ENCODE measurements at regions not wholly inside any gene's neighbourhood (a gene's known extent, or its start where the extent isn't known, plus 50 kb on each side); places are given as distances from the start of the nearest gene placed in this dataset.
"Not testable (repeated sequence)": the region's sequence is repeated elsewhere in the genome, so short reads cannot be mapped to it uniquely, and the experiment has no call there.

DNA sequence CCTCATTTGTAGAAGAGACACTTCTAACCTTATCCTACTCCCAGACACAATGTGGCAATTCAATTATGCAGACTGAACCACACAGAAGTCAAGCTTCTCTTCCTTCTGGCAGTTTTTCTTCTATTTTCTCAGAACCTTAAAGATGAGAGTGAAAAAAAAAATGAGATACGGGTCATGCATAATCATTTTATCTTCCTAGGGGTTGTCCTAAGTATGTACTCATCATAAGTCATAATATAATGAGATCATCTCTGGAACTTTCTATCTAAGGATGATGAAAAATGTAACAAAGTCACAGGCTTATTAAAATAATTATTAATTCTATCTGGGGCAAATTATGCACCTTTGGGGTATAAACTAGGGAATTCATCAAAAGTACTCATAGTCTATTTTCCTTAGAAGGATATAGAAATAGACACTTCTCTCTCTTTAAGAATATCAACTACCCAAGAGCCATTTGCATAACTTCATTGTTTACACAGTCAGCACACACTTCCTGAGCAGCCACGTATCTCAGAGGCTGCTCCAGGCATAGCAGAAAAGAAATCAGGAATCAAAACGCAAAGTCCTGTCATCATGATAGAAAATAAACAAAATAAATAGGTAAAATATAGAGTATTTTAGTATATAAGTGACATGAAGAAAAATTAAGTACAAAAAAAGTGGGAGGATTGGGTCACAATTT, 345.9 kb upstream of the SPHKAP start:
- DNase-seq (ENCODE audit: low read depth, low spot score): no peak

DNA sequence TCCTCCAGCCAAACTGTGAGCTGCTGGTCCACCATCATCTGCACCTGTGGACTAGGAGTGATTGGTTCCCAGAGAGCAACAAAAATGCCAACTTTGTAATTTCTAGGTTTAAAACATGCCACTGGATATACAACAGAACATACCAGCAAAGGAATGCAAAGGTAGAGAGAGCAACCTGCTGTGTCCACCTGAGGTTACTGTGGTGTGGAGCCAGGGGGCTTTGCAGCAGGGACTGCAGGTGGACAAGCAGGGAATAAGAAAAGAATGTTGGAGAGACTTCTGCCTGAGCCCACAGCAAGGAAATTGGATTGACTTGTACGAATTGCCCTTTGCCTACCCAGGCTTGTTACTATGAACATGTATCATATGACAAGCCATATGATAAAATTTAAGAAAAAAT, 345.2 kb upstream of the SPHKAP start:
- no peak for DNase-seq (ENCODE audit: low read depth, low spot score)

DNA sequence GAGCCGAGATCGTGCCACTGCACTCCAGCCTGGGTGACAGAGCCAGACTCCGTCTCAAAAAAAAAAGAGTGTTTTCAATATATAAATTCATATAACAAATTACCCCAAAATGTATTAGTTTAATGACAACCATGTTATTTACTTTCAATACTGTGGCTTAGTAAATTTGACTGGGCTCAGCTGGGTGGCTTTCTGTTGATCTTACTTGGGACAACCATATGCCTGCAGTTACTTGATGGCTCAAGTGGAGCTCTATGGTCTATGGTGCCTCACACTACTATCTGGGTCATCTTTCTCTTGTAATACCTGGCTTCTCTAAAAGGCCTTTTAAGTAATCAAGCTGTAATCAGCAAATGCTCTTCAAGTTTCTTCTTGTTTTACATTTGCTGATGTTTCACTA, 341.5 kb upstream of the SPHKAP start:
- DNase-seq (ENCODE audit: low read depth, low spot score): no peak

DNA sequence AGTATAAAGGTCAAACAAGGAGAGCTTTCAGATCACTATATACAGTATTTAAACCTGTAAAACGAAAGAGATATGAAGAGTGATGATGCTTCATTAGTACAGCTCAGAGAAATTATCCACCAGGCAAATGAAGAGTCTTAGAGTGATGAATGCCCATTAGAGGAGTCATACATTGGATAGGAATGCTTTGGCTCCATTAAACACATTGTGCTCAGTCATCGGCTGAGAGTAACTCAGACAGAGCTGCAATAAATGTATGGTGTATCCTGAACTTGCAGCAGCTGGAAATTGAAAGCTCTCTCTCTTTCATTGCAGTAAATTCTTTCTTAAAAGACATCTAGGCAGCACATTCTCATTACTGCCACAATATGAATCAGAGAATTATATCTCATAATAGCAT, 340.8 kb upstream of the SPHKAP start:
- DNase-seq (ENCODE audit: low read depth, low spot score): no peak

DNA sequence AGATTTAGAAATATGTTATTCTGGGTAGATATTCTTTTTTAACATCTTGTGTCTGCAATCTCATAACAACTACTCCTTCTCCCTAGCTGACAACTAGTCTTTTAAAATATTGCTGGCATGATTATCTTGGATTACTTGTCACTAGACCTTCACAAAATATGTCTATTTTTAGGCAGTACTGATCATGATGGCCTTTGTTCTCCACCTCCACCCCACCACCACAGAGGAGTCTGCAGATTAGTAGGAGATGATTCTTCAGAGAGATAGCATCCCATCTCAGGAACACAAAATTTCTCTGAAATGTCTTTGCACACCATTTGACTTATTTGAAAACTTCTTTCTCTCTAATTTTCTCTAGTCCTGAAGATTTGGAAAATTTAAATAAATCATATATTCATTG, 338.1 kb upstream of the SPHKAP start:
- DNase-seq (ENCODE audit: low read depth, low spot score): no peak

DNA sequence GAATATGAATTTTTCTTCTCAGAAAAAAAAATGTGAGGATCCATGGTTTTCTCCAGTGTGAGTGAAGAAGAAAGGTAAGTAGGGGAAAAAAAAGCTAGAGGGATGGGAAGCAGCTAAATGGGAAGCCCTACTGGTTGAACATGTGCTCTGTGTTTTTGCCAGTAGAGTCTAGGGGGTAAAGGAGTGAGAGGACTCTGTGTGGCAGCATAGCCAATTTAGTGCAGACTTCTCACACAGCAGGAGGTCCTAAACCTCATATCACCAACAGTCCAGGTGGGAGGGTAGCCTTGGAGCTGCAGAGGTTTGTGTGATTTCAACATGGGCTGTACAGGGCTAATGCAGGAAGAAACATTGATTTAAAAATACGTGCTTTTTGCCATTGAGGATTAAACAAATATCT, 334.5 kb upstream of the SPHKAP start:
- DNase-seq (ENCODE audit: low read depth, low spot score): no peak

DNA sequence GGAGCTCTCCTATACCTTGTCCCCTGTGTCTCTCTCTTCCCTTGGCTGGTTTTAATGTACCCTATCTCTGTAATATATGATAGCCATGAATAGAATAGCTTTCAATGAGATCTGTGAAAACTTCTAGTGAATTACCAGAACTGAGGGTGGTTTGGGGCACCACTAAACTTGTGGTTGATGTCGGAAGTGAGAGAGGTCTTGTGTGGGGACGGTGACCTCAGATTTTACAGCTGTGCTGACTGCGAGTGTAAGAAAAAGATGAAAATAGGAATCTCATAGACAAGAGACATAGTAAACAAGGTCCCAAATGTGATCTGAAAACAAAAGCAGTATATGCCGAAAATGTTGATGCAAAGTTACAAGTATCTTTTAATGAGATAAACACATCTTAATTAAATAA, 332.0 kb upstream of the SPHKAP start:
- not testable (repeated sequence) for DNase-seq (ENCODE audit: low read depth, low spot score)

DNA sequence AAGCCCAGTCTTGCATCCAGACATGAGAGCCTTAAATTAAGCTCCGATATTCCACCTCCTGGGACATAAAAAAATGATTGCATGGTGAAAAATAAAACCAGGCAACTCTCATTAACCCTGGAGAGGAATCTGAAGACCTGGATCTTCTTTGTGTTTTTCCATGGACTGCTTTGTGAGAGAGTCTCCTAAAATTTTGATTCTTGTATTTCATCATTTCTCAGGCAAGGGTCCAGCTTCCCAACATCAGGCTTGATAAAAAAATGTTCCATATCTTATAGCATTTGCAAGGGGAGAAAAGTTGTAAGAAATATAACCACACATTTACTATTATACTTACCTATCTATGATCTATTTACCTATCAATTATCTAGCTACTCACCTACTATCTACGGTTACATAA, 327.5 kb upstream of the SPHKAP start:
- DNase-seq (ENCODE audit: low read depth, low spot score): no peak

DNA sequence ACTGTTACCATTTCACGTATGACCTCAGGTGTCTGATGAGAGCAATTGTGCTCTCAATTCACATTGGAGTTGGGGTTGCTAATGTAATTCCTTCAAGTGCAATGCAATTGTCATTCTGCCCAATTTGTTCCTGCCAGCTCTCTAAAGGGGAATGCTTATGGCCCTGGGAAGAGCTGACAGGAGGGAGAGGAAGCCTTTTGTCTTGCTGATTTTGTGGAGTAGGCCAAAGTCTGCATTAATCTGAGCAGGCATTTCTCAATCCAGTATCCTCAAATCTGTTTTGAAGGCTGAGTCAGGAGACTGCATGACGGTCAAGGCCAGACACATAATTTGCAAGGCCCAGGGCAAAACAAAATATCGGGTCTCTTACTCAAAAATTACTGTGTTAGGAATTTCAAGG, 326.4 kb upstream of the SPHKAP start:
- DNase-seq (ENCODE audit: low read depth, low spot score): peak; percentile 92

DNA sequence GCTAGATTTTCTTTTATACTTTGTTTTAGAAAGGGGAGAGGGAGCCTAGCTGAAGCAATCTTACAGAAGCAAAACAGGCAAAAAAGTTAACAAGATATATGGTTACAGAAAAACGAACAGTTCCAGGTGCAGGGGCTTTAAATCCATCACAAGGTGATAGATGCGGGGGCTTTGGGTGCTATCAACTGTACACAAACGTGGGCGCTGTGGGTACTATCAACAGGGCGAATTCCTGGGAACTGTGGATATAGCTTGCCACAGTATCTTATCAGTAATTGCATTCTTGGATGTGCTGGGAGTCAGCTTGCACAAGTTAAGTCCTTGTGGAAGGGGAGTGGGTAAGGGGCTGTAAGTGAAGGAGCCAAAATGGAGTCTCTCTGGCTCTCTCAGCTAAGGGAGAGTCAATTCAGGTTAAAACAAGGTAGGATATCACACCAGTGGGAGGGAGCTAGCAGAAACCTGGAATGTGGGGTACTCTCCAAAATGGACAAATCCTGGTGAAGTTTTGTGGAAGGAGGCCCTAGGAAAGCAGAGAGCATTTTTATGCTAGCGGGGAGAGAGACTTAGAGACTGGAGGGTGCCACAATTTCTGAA, 325.8 kb upstream of the SPHKAP start:
- peak; percentile 17 for DNase-seq (ENCODE audit: low read depth, low spot score)

DNA sequence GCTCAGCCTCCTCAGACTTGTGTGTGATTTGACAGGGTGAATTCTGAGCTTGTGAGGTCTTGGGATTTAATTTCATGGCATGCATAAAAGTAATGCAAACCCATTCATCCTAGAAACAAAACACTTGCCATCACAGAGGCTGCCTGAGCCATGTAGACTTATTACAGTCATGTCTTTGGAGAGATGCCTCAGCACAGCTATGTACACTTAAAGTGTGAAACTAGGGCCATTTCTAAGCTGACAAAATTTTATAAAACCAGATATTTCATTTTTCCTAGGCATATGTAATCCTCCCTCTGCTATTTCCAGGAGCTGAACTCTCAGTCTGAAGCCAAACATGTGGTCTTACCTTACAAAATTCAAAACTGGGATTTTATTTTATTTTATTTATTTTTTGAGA, 322.2 kb upstream of the SPHKAP start:
- DNase-seq (ENCODE audit: low read depth, low spot score): no peak

DNA sequence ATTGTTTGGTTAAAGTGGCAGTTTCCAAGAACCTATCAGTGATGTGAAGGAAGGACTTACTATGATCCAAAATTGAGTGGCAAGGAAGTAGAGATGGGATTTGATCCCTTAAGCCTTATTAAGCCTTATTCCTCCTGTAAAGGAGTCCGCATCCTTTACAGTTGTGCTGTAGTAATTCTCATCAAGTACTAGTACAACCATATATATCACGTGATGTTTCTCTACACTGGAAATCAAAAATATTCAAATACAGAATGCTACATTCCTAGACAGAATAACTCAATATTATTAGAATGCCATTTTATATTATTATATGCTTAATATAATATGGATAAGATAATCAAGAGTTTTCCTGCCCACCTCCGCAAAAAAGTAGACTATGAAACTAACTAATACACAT, 312.4 kb upstream of the SPHKAP start:
- no peak for DNase-seq (ENCODE audit: low read depth, low spot score)

DNA sequence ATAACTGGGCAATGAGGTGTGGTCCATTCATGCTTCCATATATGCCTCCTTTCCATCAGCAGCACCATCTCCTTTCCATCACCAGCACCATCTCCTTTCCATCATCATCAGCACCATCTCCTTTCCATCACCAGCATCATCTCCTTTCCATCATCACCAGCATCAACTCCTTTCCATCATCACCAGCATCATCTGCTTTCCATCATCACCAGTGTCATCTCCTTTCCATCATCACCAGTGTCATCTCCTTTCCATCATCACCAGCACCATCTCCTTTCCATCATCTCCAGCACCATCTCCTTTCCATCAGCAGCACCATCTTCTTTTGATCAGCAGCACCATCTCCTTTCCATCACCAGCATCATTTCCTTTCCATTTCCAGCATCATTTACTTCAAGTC, 297.5 kb upstream of the SPHKAP start:
- DNase-seq (ENCODE audit: low read depth, low spot score): no peak

DNA sequence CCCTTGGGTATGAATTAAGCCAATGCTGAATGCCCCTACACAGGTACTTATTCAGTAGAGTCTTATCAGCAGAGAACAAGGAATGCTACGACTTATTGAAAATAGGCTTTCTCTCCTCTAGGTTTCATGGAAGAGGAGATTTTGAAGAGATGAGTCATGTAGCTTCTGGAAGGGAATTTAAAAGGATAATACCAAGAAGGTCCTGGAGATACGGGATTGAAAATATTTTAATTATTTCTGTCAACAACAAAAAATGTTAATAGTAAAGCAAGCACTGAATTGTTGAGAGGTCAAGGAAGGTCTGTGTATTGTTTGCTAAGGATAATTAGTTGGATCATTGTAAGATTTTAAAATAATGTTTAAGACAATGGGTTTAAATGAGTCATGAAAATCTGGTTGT, 293.0 kb upstream of the SPHKAP start:
- DNase-seq (ENCODE audit: low read depth, low spot score): no peak

DNA sequence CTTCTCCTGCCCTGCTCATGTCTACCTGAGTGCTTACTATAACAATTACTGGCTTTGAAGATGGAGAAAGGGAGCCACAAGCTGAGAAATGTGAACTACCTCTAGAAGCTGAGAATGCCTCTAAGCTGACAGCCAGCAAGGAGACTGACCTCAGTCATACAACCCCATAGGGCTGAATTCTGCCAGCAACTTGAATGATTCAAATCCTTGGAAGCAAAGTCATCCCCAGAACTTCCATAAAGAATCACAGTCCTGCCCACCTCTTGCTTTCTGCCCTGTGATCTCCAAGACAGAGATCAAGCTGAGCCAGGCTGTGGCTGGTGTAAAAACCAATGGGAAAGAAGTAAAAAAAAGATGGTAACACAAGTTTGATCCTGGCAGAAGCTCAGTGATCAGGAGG, 288.2 kb upstream of the SPHKAP start:
- no peak for DNase-seq (ENCODE audit: low read depth, low spot score)

DNA sequence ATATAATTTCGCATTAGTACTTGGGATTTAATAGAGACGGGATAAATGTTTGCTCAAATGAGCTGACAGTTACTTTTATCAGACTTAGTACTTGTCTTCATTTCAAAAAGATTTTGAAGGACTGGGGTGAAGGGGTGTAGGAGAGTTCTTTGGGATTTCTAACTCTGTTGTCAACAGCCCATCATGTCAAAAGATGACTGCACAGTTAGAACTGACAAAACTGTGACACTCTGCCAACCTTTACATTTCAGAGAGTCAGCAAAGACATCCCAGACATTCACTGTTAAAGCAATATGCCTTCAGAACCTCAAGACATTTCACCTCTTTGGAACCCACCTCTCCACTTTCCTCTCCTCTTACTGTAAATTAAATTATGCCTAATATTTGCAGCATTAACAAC, 285.4 kb upstream of the SPHKAP start:
- no peak for DNase-seq (ENCODE audit: low read depth, low spot score)

DNA sequence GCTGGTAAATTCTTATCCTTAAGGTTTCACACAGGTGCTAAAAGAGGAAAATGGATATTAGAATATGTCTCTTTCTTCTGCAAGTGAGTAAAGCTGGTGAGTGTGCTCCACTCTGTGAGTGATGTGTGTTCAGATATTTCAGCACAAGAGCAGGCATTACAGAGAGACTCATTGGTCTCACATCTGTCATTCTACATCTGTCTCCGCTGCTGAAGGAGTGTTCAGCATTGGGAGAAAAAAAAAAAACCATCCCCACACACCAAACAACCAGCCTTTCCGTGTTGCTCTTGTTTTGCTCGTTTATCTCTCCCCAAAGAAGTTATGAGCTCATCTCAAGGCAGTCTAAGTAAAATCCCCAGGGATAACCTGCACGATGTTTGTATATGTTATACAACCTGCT, 283.9 kb upstream of the SPHKAP start:
- no peak for DNase-seq (ENCODE audit: low read depth, low spot score)

DNA sequence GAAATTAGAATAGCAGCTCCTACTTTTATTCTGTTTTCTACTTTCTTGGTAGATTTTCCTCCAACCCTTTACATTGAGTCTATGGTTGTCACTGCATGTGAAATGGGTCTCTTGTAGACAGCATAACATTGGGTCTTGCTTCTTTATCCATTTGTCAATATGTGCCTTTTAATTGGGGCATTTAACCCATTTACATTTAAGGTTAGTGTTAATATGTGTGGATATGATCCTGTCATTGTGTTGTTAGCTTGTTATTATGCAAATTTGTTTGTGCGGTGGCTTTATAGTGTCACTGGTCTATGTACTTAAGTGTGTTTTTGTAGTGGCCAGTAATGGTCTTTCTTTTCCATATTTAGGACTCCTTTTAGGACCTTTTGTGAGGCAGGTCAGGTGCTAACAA, 276.9 kb upstream of the SPHKAP start:
- no peak for DNase-seq (ENCODE audit: low read depth, low spot score)

DNA sequence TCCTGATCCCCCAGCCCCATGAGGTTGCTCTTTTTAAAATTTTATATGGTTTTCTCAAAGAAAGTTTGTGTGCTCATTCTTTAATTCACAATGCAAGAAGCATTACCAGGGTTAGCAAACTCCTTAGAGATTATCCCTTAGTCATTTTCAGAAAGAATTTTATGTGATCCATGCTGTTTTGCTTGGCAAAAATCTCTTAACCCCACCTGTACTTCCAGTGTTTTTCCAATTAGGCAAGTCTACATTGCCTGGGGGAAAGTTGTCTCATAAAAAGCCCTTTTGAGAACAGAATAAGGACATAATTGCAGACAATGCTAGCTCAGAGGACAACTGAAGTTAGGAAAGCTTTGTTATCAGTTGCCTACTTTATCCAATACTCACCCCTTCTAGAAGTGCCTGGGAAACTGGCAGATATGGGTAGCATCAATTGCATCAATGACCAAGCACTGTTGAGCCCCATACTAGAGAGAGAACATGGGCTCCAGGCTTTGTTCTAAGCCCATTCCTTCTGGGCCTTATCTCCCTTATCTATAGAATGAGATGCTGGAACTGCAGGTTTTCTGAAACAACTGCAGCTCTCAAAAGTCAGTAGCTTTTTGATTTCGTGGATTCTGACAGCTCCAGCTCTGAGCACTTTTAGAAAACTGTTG, 265.9 kb upstream of the SPHKAP start:
- DNase-seq (ENCODE audit: low read depth, low spot score): no peak

DNA sequence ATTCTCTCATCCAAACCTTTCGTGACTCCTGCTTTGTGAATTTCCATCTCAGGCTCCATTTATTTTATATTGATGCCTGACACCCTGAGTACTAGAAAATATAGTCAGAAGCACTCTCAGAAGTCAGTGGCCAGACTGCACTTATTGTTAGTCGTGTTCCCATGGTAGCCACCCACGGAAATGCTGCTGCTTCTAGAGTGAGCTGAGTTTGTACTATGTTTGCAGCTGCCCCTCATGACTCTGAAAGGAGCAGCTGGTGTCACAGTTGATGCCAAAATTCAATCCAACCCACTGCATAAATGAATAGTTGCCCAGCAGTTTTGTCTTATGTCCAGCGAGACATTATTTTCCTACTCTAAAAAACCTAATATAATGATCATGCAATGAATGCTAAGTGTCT, 265.2 kb upstream of the SPHKAP start:
- no peak for DNase-seq (ENCODE audit: low read depth, low spot score)

DNA sequence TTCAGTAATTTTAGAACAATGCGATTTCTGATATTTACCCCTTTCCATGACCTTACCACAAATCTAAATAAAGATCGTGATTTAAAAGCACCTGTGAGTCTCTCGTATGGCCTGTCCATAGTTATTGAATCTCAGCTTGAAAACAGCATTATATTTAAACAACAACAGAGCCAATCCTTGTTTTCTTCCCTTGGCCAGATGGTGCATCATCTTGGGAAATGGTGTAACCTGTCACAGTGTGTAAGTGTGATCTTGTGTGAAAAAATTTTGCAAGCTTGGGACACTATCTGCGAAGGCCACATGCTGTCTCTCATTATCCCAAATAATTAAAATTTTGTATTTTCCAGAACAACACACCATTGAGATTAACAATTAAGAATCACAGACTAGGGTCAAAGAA, 262.7 kb upstream of the SPHKAP start:
- DNase-seq (ENCODE audit: low read depth, low spot score): no peak

DNA sequence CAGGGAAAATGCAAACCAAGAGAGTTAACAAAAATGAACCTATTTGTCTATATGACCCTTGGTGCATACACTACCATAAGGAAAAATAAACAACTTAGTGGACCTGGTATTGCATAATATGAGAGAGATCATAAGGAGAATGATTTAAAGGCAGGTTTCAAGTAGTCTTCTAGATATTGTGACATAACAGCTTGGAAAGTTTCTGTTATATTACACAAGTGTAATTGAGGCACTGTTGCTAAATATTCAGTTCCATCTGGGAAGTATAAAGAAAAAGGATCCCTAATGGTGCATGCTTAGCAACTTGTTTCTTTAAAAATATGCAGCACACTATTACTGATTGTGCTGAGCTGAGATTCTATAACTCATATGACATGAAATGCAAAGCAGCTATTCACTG, 252.2 kb upstream of the SPHKAP start:
- DNase-seq (ENCODE audit: low read depth, low spot score): no peak

DNA sequence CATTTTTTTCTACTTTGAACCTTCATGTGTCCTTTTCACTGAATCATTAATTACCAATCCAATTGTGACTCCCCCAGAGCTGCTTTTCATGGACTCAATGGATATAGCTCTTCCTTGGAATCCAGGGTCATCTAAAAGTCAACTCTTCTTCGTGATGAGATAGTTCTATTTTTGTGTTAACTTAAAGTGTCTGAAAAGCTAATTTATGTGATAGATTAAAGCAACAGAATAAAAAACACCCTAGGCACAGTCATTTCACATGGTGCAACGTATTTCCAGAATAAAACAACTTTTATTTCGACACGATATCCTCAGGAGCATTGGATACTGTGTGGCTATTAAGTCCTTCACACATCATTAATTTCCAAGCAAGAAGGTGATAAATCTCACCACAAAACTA, 250.6 kb upstream of the SPHKAP start:
- DNase-seq (ENCODE audit: low read depth, low spot score): no peak

DNA sequence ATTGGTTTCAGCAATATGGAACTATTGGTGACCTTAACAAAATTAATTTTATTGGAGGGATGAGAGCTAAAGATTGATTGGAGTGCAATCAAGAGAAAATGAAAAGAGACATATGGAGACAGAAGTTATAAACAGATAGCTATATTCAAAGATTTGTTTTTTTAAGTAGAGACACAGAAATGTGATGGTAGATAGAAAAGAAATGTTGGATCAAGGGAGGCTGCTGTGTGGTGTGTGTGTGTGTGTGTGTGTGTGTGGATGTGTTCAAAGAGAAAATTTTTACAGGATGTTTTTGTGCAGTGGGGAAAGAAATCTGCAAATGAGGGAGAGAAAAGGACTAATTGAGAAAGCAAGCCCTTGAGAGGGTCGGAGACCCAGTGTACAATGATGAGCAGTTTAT, 249.5 kb upstream of the SPHKAP start:
- DNase-seq (ENCODE audit: low read depth, low spot score): no peak
